KMS-11 (cell line): ENCODE measurements at regions not wholly inside any gene's neighbourhood (a gene's known extent, or its start where the extent isn't known, plus 50 kb on each side); places are given as distances from the start of the nearest gene placed in this dataset.

Source experiments
- H2AFZ ChIP-seq: fragments of 200-600 bp; sonication (generic); 2 replicates; pipeline ENCODE4 v1.6.1; 2016; ENCODE audit warnings: antibody characterized with exemption, mixed run types, low read depth
- H3K27ac ChIP-seq: fragments of 200-600 bp; sonication (generic); 2 replicates; pipeline ENCODE4 v1.6.1; 2016; ENCODE audit warnings: mild to moderate bottlenecking, mixed run types
- H3K27me3 ChIP-seq: fragments of 200-600 bp; sonication (generic); 2 replicates; pipeline ENCODE4 v1.6.1; 2017; ENCODE audit warnings: mild to moderate bottlenecking, low read depth, mixed run types, moderate library complexity; ENCODE audit not compliant: insufficient read depth
- H3K36me3 ChIP-seq: fragments of 200-600 bp; sonication (generic); 2 replicates; pipeline ENCODE4 v1.6.1; 2017; ENCODE audit warnings: mild to moderate bottlenecking, mixed run types; ENCODE audit not compliant: insufficient read depth
- H3K4me1 ChIP-seq: fragments of 200-600 bp; sonication (generic); 2 replicates; pipeline ENCODE4 v1.6.1; 2016; ENCODE audit warnings: mild to moderate bottlenecking, low read depth, mixed run types; ENCODE audit not compliant: poor library complexity, severe bottlenecking
- H3K4me2 ChIP-seq: fragments of 200-600 bp; sonication (generic); 2 replicates; pipeline ENCODE4 v1.7.0; 2016; ENCODE audit warnings: mild to moderate bottlenecking, mixed run types
- H3K4me3 ChIP-seq: fragments of 200-600 bp; sonication (generic); IDR thresholded peaks from 2 replicates; pipeline ENCODE4 v1.6.1; 2017; ENCODE audit warnings: low read depth, low read length, mixed read lengths; ENCODE audit not compliant: insufficient read depth
- H3K79me2 ChIP-seq: fragments of 200-600 bp; sonication (generic); 2 replicates; pipeline ENCODE4 v1.6.1; 2016; ENCODE audit warnings: low read depth, mixed run types; ENCODE audit not compliant: insufficient read depth
- H3K9ac ChIP-seq: fragments of 200-600 bp; sonication (generic); 2 replicates; pipeline ENCODE4 v1.6.1; 2016; ENCODE audit warnings: mild to moderate bottlenecking, mixed run types
- H4K20me1 ChIP-seq: fragments of 200-600 bp; sonication (generic); 2 replicates; pipeline ENCODE4 v1.6.1; 2016; ENCODE audit warnings: mild to moderate bottlenecking, mixed run types; ENCODE audit not compliant: insufficient read depth
- CTCF ChIP-seq: fragments of 200-600 bp; sonication (generic); conservative IDR thresholded peaks from 2 replicates; pipeline ENCODE4 v1.6.1; 2017; ENCODE audit warnings: low read depth, mild to moderate bottlenecking, antibody characterized with exemption, low read length, moderate library complexity, mixed read lengths

GRCh38 chr5:168039566-168040248, 251.7 kb upstream of the WWC1 start:
- Histone ChIP-seq H3K4me3 (no peak overlapping the region), H3K4me1 (peaks cover 17% of the 10 kb centered on the region), H3K79me2 (no peaks in the 10 kb centered on the region), H3K27ac (no peak overlapping the region), H3K4me2 (peak overlapping the region; percentile 33; the same call in 1 of the 2 replicates), H4K20me1 (no peaks in the 10 kb centered on the region), H3K36me3 (no peaks in the 10 kb centered on the region), H3K27me3 (no peaks in the 10 kb centered on the region), H3K9ac (no peak overlapping the region), H2AFZ (no peak overlapping the region; the same call in 1 of the 2 replicates)
- TF ChIP-seq CTCF, result no peak

- no peaks in the 10 kb centered on the region for H3K79me2 ChIP-seq
- H3K9ac ChIP-seq, result no peak overlapping the region
- H3K4me3 ChIP-seq, result no peak overlapping the region
- no peak for TF ChIP-seq CTCF
- H3K27me3 ChIP-seq, result no peaks in the 10 kb centered on the region
- no peak overlapping the region for H3K4me2 ChIP-seq
- no peak overlapping the region for H2AFZ ChIP-seq
- peaks cover 17% of the 10 kb centered on the region for H3K4me1 ChIP-seq
- no peaks in the 10 kb centered on the region for H4K20me1 ChIP-seq
- H3K27ac ChIP-seq, result no peak overlapping the region
- H3K36me3 ChIP-seq, result no peaks in the 10 kb centered on the region
These were observed 249.9 kb upstream of the WWC1 start for GRCh38 chr5:168041583-168041982.

GRCh38 chr5:168042284-168043068, 249.0 kb upstream of the WWC1 start:
- H3K79me2 ChIP-seq, result no peaks in the 10 kb centered on the region
- H3K9ac ChIP-seq, result no peak overlapping the region
- no peak for TF ChIP-seq CTCF
- H3K27me3 ChIP-seq, result no peaks in the 10 kb centered on the region
- no peaks in the 10 kb centered on the region for H4K20me1 ChIP-seq
- H3K4me1 ChIP-seq, result peaks cover 18% of the 10 kb centered on the region
- H3K27ac ChIP-seq, result no peak overlapping the region
- H2AFZ ChIP-seq, result no peak overlapping the region
- H3K4me2 ChIP-seq, result no peak overlapping the region
- H3K36me3 ChIP-seq, result no peaks in the 10 kb centered on the region
- no peak overlapping the region for H3K4me3 ChIP-seq

- Histone ChIP-seq H4K20me1 (no peaks in the 10 kb centered on the region), H3K9ac (no peak overlapping the region), H3K27me3 (no peaks in the 10 kb centered on the region), H3K4me3 (no peak overlapping the region), H3K27ac (no peak overlapping the region), H3K36me3 (no peaks in the 10 kb centered on the region), H3K4me2 (no peak overlapping the region), H3K4me1 (peaks cover 5% of the 10 kb centered on the region), H3K79me2 (no peaks in the 10 kb centered on the region), H2AFZ (no peak overlapping the region)
- TF ChIP-seq CTCF, result no peak
These were observed 245.3 kb upstream of the WWC1 start for GRCh38 chr5:168046163-168046562.
